ENCODE measurements at regions not wholly inside any gene's neighbourhood (a gene's known extent, or its start where the extent isn't known, plus 50 kb on each side); places are given as distances from the start of the nearest gene placed in this dataset.

GRCh38 chr20:30610751-30611150, 646.7 kb upstream of the DEFB115 start:
- Histone ChIP-seq H3K9ac (ENCODE audit: control insufficient read depth, insufficient read depth, low read length) (no peak overlapping the region), H3K9me3 (replicated peaks; ENCODE audit: control insufficient read depth, insufficient read depth, low read length) (no peaks in the 10 kb centered on the region; the same call in 2 of the 3 replicates), H3K27ac (ENCODE audit: control insufficient read depth, insufficient read depth) (no peak overlapping the region), H3K4me2 (ENCODE audit: control insufficient read depth, insufficient read depth) (no peak overlapping the region), H2AFZ (ENCODE audit: control insufficient read depth, low read depth, low read length) (no peak overlapping the region), H3K79me2 (ENCODE audit: control insufficient read depth, insufficient read depth, low read length) (no peaks in the 10 kb centered on the region), H4K20me1 (ENCODE audit: control insufficient read depth, insufficient read depth) (no peaks in the 10 kb centered on the region), H3K27me3 (replicated peaks in 1 of 2; ENCODE audit: control insufficient read depth in 2 of 2, insufficient read depth in 2 of 2, low read length in 1 of 2) (no peaks in the 10 kb centered on the region), H3K4me3 (no peak overlapping the region), H3K36me3 (ENCODE audit: control insufficient read depth in 2 of 2, insufficient read depth in 2 of 2, low read length in 1 of 2) (no peaks in the 10 kb centered on the region), H3K4me1 (ENCODE audit: control insufficient read depth, insufficient read depth, low read length) (no peaks in the 10 kb centered on the region)
- DNase-seq (ENCODE audit: low read depth, low spot score) (no peak), ATAC-seq (no peak), FAIRE-seq (no peak)
- ChIA-PET SMC1A (ENCODE audit: uncharacterized antibody, unreplicated experiment) (no interaction called here), RAD21 (ENCODE audit: unreplicated experiment) (no interaction called here), POLR2A (no interaction called here), CTCF (no interaction called here)
- WGBS (ENCODE audit: insufficient coverage, insufficient replicate concordance, low lambda C conversion rate, missing lambda C conversion rate), result 10% methylated on average over 4 of the region's 4 CpGs
- in situ Hi-C loops (cut with MboI), result no loop called here
- BruUV-seq (replicated peaks), result no TSS peak
- intact Hi-C loops (cut with micrococcal nuclease; ENCODE audit: unreplicated experiment), result no loop called here
- TF ChIP-seq IKZF2 (IDR thresholded peaks at IDR 0.05), result no peak
- no peak for TF ChIP-seq PAX5 (IDR thresholded peaks at IDR 0.05; ENCODE audit: borderline replicate concordance, low read depth, low read length)
- TF ChIP-seq, protein P1, sequence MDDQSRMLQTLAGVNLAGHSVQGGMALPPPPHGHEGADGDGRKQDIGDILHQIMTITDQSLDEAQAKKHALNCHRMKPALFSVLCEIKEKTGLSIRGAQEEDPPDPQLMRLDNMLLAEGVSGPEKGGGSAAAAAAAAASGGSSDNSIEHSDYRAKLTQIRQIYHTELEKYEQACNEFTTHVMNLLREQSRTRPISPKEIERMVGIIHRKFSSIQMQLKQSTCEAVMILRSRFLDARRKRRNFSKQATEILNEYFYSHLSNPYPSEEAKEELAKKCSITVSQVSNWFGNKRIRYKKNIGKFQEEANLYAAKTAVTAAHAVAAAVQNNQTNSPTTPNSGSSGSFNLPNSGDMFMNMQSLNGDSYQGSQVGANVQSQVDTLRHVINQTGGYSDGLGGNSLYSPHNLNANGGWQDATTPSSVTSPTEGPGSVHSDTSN (IDR thresholded peaks at IDR 0.05; ENCODE audit: insufficient replicate concordance, low read depth, low read length), result no peak
- TF ChIP-seq POLR2AphosphoS2 (IDR thresholded peaks at IDR 0.05; ENCODE audit: low read depth, low read length), result no peak
- no peak for TF ChIP-seq RB1 (IDR thresholded peaks at IDR 0.05; ENCODE audit: borderline replicate concordance)
- TF ChIP-seq ELK1 (IDR thresholded peaks at IDR 0.05; ENCODE audit: low read depth, low read length), result no peak
- TF ChIP-seq ZBTB33 (IDR thresholded peaks at IDR 0.05), result no peak
- TF ChIP-seq, protein P2, sequence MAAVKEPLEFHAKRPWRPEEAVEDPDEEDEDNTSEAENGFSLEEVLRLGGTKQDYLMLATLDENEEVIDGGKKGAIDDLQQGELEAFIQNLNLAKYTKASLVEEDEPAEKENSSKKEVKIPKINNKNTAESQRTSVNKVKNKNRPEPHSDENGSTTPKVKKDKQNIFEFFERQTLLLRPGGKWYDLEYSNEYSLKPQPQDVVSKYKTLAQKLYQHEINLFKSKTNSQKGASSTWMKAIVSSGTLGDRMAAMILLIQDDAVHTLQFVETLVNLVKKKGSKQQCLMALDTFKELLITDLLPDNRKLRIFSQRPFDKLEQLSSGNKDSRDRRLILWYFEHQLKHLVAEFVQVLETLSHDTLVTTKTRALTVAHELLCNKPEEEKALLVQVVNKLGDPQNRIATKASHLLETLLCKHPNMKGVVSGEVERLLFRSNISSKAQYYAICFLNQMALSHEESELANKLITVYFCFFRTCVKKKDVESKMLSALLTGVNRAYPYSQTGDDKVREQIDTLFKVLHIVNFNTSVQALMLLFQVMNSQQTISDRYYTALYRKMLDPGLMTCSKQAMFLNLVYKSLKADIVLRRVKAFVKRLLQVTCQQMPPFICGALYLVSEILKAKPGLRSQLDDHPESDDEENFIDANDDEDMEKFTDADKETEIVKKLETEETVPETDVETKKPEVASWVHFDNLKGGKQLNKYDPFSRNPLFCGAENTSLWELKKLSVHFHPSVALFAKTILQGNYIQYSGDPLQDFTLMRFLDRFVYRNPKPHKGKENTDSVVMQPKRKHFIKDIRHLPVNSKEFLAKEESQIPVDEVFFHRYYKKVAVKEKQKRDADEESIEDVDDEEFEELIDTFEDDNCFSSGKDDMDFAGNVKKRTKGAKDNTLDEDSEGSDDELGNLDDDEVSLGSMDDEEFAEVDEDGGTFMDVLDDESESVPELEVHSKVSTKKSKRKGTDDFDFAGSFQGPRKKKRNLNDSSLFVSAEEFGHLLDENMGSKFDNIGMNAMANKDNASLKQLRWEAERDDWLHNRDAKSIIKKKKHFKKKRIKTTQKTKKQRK (IDR thresholded peaks at IDR 0.05; ENCODE audit: low read depth, low read length), result no peak
- TF ChIP-seq SUPT20H (IDR thresholded peaks at IDR 0.05; ENCODE audit: borderline replicate concordance, control insufficient read depth, low read depth, low read length), result no peak
- no peak for TF ChIP-seq ZNF687 (IDR thresholded peaks at IDR 0.05)
- no peak for TF ChIP-seq POLR2A (IDR thresholded peaks at IDR 0.05; ENCODE audit: low read depth, low read length)
